ENCODE measurements at regions not wholly inside any gene's neighbourhood (a gene's known extent, or its start where the extent isn't known, plus 50 kb on each side); places are given as distances from the start of the nearest gene placed in this dataset.
A peak's percentile ranks its signal among the peaks of the same experiment; 100 is the strongest.
"Not testable (repeated sequence)": the region's sequence is repeated elsewhere in the genome, so short reads cannot be mapped to it uniquely, and the experiment has no call there.

GRCh38 chr18:14997899-14998298 is 249.9 kb downstream of the ANKRD30B start:
- peak overlapping the region; percentile 21 for H3K9ac ChIP-seq (ENCODE audit: low read depth, low read length, poor library complexity)
- H2BK5ac ChIP-seq (ENCODE audit: low read length); H3K4me2 ChIP-seq (ENCODE audit: insufficient read depth, low read length, poor library complexity, severe bottlenecking); H2BK12ac ChIP-seq (ENCODE audit: low read length); H3K4ac ChIP-seq (ENCODE audit: low read length); H4K91ac ChIP-seq (ENCODE audit: low read depth, low read length, poor library complexity); H3K18ac ChIP-seq (ENCODE audit: low read length); H2AFZ ChIP-seq (ENCODE audit: low read length); H2BK120ac ChIP-seq (ENCODE audit: low read depth, low read length); H3K4me1 ChIP-seq (ENCODE audit: control insufficient read depth in 2 of 2, insufficient read depth in 1 of 2, low read depth in 1 of 2, low read length in 2 of 2); H4K8ac ChIP-seq (ENCODE audit: low read depth, low read length); H3K27me3 ChIP-seq (ENCODE audit: control insufficient read depth in 3 of 3, insufficient read depth in 3 of 3, low read depth in 1 of 3, low read length in 3 of 3); H3K4me3 ChIP-seq (ENCODE audit: low read length in 2 of 2); H3K9me3 ChIP-seq (replicated peaks in 1 of 2; ENCODE audit: control insufficient read depth in 2 of 2, insufficient read depth in 1 of 2, low read depth in 1 of 2, low read length in 2 of 2); H2AK5ac ChIP-seq (ENCODE audit: low read depth, low read length); H3K79me1 ChIP-seq (ENCODE audit: low read depth, low read length); H3K27ac ChIP-seq (replicated peaks; ENCODE audit: low read length); H2BK15ac ChIP-seq (ENCODE audit: low read length); H3K14ac ChIP-seq (ENCODE audit: low read length); H3K23ac ChIP-seq (ENCODE audit: low read depth, low read length, poor library complexity); DNase-seq (ENCODE audit: low spot score); H3K36me3 ChIP-seq (replicated peaks in 1 of 2; ENCODE audit: control insufficient read depth in 2 of 2, insufficient read depth in 2 of 2, low read length in 2 of 2): not testable (repeated sequence)
- no CpG with 5 or more reads among the region's 37 CpGs for WGBS, 2 donors (ENCODE audit: extremely low coverage in 2 of 2, insufficient read length in 2 of 2, insufficient replicate concordance in 1 of 2)

DNA sequence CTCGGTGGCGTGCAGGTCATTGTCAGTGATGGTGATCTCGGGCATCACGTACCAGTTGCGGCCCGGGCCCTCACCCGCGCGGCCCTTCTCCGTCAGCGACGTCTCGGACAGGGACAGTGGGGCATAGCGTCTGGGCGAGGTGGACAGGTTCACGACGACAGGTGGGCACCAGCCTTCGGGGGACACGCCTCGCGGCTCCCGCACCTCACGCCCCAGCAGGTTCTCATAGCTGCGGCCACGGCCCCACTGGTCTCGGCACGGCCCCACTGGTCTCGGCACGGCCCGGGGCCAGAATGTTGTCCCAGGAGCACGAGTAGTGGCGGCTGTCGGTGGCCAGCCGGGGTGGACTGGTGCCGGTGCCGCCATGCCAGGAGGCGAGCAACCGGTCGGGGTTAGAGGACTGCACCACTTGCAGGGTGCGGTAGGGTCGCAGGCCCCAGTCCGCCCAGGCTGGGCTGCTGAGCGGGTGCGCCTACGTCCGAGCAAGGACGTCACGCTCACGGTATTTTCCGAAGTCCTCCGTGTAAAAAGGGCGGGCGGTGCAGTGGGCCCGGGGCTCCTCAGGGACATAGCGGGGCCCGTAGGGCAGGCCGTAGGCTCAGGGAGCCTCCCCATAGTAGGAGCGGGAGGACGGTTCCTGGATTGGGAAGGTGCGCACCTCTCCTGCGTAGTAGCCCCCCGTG is 250.5 kb downstream of the ANKRD30B start:
- H3K4me1 ChIP-seq (ENCODE audit: control insufficient read depth in 2 of 2, insufficient read depth in 1 of 2, low read depth in 1 of 2, low read length in 2 of 2) = not testable (repeated sequence)

DNA sequence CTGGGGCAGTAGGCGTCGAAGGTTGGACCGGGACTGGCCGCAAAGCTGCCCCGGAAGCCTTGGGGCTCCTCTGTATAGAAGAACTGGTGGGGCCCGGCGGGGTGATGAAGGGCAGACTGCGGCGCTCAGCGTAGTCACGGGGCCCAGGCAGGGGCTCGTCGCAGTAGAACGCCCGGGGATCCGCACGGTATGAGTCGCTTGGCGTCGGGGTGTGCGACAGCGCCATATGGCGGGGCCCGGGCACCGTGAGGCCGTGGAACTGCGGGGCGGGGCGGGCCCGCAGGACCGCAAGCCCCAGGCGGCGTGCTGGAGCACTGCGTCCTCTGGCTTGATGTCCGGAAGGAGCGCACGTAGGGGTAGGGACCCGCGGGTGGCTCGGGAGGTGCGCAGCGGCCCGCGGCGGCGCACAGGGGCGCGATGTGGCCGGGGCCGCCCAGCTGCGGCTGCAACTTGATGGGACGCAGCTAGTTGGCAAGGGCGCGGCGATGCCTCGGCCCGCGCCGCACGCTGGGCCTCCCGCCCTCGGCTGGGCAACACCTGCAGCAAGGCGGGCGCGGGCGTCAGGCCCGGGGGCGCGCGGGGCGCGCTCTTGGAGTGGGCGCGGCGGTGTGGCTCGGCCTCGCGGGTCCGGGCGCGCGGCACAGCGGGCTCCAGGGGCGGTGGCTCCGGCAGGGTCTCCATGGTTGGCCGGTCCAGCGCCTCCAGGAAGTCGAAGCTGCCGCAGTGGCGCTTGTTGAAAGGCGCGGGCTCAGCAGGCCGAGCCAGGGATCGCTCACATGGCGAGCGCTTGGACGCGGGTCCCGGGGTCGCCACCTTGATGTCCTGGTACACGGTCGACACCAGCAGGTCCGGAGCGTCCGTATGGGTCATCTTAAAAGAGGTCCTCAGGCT is 251.4 kb downstream of the ANKRD30B start:
- Histone ChIP-seq H2BK15ac (ENCODE audit: low read length) (no peak overlapping the region), H3K14ac (ENCODE audit: low read length) (no peak overlapping the region), H3K4ac (ENCODE audit: low read length) (no peak overlapping the region), H3K18ac (ENCODE audit: low read length) (no peak overlapping the region), H3K4me1 (ENCODE audit: control insufficient read depth in 2 of 2, insufficient read depth in 1 of 2, low read depth in 1 of 2, low read length in 2 of 2) (no peaks in the 10 kb centered on the region), H2BK5ac (ENCODE audit: low read length) (no peak overlapping the region), H2BK120ac (ENCODE audit: low read depth, low read length) (no peak overlapping the region), H3K4me3 (ENCODE audit: low read length in 2 of 2) (no peak overlapping the region), H3K27me3 (ENCODE audit: control insufficient read depth in 3 of 3, insufficient read depth in 3 of 3, low read depth in 1 of 3, low read length in 3 of 3) (no peaks in the 10 kb centered on the region), H2BK12ac (ENCODE audit: low read length) (no peak overlapping the region), H3K23ac (ENCODE audit: low read depth, low read length, poor library complexity) (no peak overlapping the region), H3K79me1 (ENCODE audit: low read depth, low read length) (no peaks in the 10 kb centered on the region), H2AFZ (ENCODE audit: low read length) (no peak overlapping the region), H3K36me3 (replicated peaks in 1 of 2; ENCODE audit: control insufficient read depth in 2 of 2, insufficient read depth in 2 of 2, low read length in 2 of 2) (no peaks in the 10 kb centered on the region), H2AK5ac (ENCODE audit: low read depth, low read length) (no peak overlapping the region), H4K8ac (ENCODE audit: low read depth, low read length) (no peak overlapping the region), H3K27ac (replicated peaks; ENCODE audit: low read length) (no peak overlapping the region), H3K4me2 (ENCODE audit: insufficient read depth, low read length, poor library complexity, severe bottlenecking) (peak overlapping the region; percentile 18), H4K91ac (ENCODE audit: low read depth, low read length, poor library complexity) (no peak overlapping the region), H3K9me3 (replicated peaks in 1 of 2; ENCODE audit: control insufficient read depth in 2 of 2, insufficient read depth in 1 of 2, low read depth in 1 of 2, low read length in 2 of 2) (peaks cover 0 to 2% of the 10 kb centered on the region in 2 donors), H3K9ac (ENCODE audit: low read depth, low read length, poor library complexity) (no peak overlapping the region)
- WGBS, 2 donors (ENCODE audit: extremely low coverage in 2 of 2, insufficient read length in 2 of 2, insufficient replicate concordance in 1 of 2) = no CpG with 5 or more reads among the region's 105 CpGs
- no peak for DNase-seq (ENCODE audit: low spot score)

More for the DNA sequence above, 250.5 kb downstream of the ANKRD30B start:
- H3K23ac ChIP-seq (ENCODE audit: low read depth, low read length, poor library complexity); H3K9ac ChIP-seq (ENCODE audit: low read depth, low read length, poor library complexity); H3K36me3 ChIP-seq (replicated peaks in 1 of 2; ENCODE audit: control insufficient read depth in 2 of 2, insufficient read depth in 2 of 2, low read length in 2 of 2); H2BK5ac ChIP-seq (ENCODE audit: low read length); DNase-seq (ENCODE audit: low spot score); H4K91ac ChIP-seq (ENCODE audit: low read depth, low read length, poor library complexity); H2BK12ac ChIP-seq (ENCODE audit: low read length); H3K18ac ChIP-seq (ENCODE audit: low read length); H2AFZ ChIP-seq (ENCODE audit: low read length); H2BK15ac ChIP-seq (ENCODE audit: low read length); H3K9me3 ChIP-seq (replicated peaks in 1 of 2; ENCODE audit: control insufficient read depth in 2 of 2, insufficient read depth in 1 of 2, low read depth in 1 of 2, low read length in 2 of 2); H4K8ac ChIP-seq (ENCODE audit: low read depth, low read length); H3K27me3 ChIP-seq (ENCODE audit: control insufficient read depth in 3 of 3, insufficient read depth in 3 of 3, low read depth in 1 of 3, low read length in 3 of 3); H3K27ac ChIP-seq (replicated peaks; ENCODE audit: low read length); H3K14ac ChIP-seq (ENCODE audit: low read length); H3K79me1 ChIP-seq (ENCODE audit: low read depth, low read length); H3K4ac ChIP-seq (ENCODE audit: low read length); H2BK120ac ChIP-seq (ENCODE audit: low read depth, low read length); H3K4me2 ChIP-seq (ENCODE audit: insufficient read depth, low read length, poor library complexity, severe bottlenecking); H3K4me3 ChIP-seq (ENCODE audit: low read length in 2 of 2); H2AK5ac ChIP-seq (ENCODE audit: low read depth, low read length): not testable (repeated sequence)
- no CpG with 5 or more reads among the region's 62 CpGs for WGBS, 2 donors (ENCODE audit: extremely low coverage in 2 of 2, insufficient read length in 2 of 2, insufficient replicate concordance in 1 of 2)

Data from neuronal stem cell (in vitro differentiated cells).